Heart right ventricle (tissue), 16 donors: ENCODE measurements at regions not wholly inside any gene's neighbourhood (a gene's known extent, or its start where the extent isn't known, plus 50 kb on each side); places are given as distances from the start of the nearest gene placed in this dataset.

ENCODE experiments used
- ATAC-seq, 8 donors: fragments of 200-7000 bp; cut with Tn5 transposase; one replicate each; pipeline ENCODE4 v1.9.1; 2020; ENCODE audit warnings: mild to moderate bottlenecking in 8 of 8, moderate library complexity in 8 of 8, moderate number of reproducible peaks in 1 of 8
- DNase-seq, 2 donors: peaks; one replicate each; pipeline ENCODE4 v3.0.0-alpha.2; 2020
- H3K27ac ChIP-seq, 10 donors: fragments of 200-600 bp; sonication (generic) in 2 of 10; one replicate each; pipeline versions ENCODE4 v1.5.0 to v1.8.0; 2020 to 2022; ENCODE audit warnings: mild to moderate bottlenecking in 3 of 10
- H3K27me3 ChIP-seq, 7 donors: fragments of 200-600 bp; one replicate each; pipeline ENCODE4 v1.8.0; 2021 to 2022; ENCODE audit warnings: mild to moderate bottlenecking in 2 of 7
- H3K36me3 ChIP-seq, 9 donors: fragments of 200-600 bp; sonication (generic) in 1 of 9; one replicate each; pipeline versions ENCODE4 v1.5.0 to v1.8.0; 2020 to 2022; ENCODE audit warnings: mild to moderate bottlenecking in 2 of 9
- H3K4me1 ChIP-seq, 9 donors: fragments of 200-600 bp; sonication (generic) in 1 of 9; one replicate each; pipeline versions ENCODE4 v1.5.0 to v1.8.0; 2020 to 2022; ENCODE audit warnings: mild to moderate bottlenecking in 4 of 9
- H3K4me3 ChIP-seq, 10 donors: fragments of 200-600 bp; sonication (generic) in 2 of 10; one replicate each; pipeline versions ENCODE4 v1.5.0 to v1.8.0; 2020 to 2022; ENCODE audit warnings: mild to moderate bottlenecking in 7 of 10, moderate library complexity in 2 of 10
- H3K9me3 ChIP-seq, 11 donors: fragments of 200-600 bp in 10 of 11; sonication (generic) in 2 of 11; one replicate each; pipeline versions ENCODE4 v1.5.0 to v1.8.0; 2013 to 2022; ENCODE audit warnings: mild to moderate bottlenecking in 2 of 11, control low read depth in 1 of 11, moderate library complexity in 1 of 11
- WGBS, 2 donors: extraction: QIAGEN DNeasy Blood & Tissue Kit; methylation state at CpG; one replicate each; pipeline ENCODE4 v1.1.7; 2013; ENCODE audit warnings: inconsistent platforms in 1 of 2; 5-methylcytosine and 5-hydroxymethylcytosine counted together
- intact Hi-C, 10 donors: fragments of 100-400 bp; cut with DNase I; formaldehyde crosslinking; loops; one replicate each; pipeline versions ENCODE4 v1.11.1 to v1.14.2; 2022
- TF ChIP-seq, protein P1 (sequence below), 9 donors: fragments of 200-600 bp; sonication (generic) in 2 of 9; IDR thresholded peaks; one replicate each; pipeline versions ENCODE4 v1.5.0 to v1.8.0; 2021 to 2022; ENCODE audit warnings: antibody characterized with exemption in 9 of 9, mild to moderate bottlenecking in 5 of 9, moderate library complexity in 1 of 9
- donor health status: Arrhythmogenic right ventricular cardiomyopathy.
- donor health status: ischemic (EF 13 %, LVEDD 7.1; RV severe dilation, severe dysfunction).
- donor health status: healthy with polysubstance abuse.
- donor health status: DM: no; HTN: yes; CAD: no.
- donor health status: DM: no; HTN: no; CAD: no.
- donor health status: ischemic (EF 25% LVEDD 6.9; RV normal size, moderate dysfunction).
- donor health status: ischemic (EF 25% LVEDD 5.7; RV mildly dilated, moderate dysfunction).
- donor health status: healthy.
- donor health status: DM: yes; HTN: yes; CAD: no.
- donor health status: Ischemic cardiomyopathy.
- donor health status: ischemic (EF 35%, LVEDD 5.7; RV mildly dilated, moderate dysfunction).
- donor health status: nonischemic (EF 11% LVEDD 7.7; RV severe dilation, severe dysfunction).
- donor health status: DM: yes; HTN: yes; CAD: no.
- donor health status: PGD.
- donor health status: ischemic (EF 29% LVEDD 5.4; RV normal size, mild dysfunction).
- donor health status: nonischemic (EF 23%, LVEDD 6.1; RV moderate dilation, normal function).

DNA sequence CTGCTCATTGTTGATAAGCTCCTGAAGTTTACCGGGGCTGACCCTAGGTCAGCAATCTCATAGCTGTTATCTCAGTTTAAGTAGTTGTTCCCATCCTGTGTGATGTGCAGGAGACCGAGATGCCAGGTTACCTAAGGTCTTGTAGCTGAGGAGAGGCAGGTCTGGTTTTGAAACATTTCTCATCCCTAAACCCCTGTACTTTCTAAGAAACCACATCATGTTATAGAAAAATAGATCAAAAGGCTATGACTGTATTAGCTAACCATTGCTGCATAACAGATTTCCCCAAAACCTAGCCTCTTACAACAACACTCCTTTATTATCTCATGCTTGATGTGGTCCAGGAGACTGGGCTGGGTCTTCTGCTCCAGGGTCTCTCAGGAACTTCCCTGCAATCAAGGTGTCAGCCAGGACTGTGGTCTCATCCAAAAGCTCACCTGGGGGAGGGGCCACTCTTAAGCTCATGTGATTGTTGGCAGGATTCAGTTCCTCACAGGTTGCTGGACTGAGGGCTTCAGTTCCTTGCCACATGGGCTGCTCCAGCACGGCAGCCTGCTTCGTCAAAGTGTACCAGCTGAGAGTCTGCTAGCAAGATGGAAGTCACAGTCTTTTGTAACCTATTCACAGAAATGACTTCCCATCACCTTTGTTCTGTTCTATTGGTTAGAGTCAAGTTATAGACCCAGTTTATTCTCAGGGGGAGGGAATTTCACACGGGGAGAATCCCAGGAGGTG, 60.9 kb upstream of the CLCN4 start:
- Histone ChIP-seq H3K4me3 (no peak overlapping the region), H3K9me3 (no peaks in the 10 kb centered on the region), H3K27me3 (no peaks in the 10 kb centered on the region), H3K27ac (no peak overlapping the region), H3K4me1 (peaks cover 0 to 30% (median 20%) of the 10 kb centered on the region in 9 donors), H3K36me3 (peaks cover 0 to 63% (median 16%) of the 10 kb centered on the region in 9 donors)
- DNase-seq (no peak), ATAC-seq (no peak)
- WGBS, 2 donors, result 77% methylated on average over 5 of the region's 5 CpGs
- intact Hi-C loops, result no loop called here
- TF ChIP-seq, protein P1, sequence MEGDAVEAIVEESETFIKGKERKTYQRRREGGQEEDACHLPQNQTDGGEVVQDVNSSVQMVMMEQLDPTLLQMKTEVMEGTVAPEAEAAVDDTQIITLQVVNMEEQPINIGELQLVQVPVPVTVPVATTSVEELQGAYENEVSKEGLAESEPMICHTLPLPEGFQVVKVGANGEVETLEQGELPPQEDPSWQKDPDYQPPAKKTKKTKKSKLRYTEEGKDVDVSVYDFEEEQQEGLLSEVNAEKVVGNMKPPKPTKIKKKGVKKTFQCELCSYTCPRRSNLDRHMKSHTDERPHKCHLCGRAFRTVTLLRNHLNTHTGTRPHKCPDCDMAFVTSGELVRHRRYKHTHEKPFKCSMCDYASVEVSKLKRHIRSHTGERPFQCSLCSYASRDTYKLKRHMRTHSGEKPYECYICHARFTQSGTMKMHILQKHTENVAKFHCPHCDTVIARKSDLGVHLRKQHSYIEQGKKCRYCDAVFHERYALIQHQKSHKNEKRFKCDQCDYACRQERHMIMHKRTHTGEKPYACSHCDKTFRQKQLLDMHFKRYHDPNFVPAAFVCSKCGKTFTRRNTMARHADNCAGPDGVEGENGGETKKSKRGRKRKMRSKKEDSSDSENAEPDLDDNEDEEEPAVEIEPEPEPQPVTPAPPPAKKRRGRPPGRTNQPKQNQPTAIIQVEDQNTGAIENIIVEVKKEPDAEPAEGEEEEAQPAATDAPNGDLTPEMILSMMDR (IDR thresholded peaks at IDR 0.05), result no peak

- Histone ChIP-seq H3K36me3 (peaks cover 0 to 48% (median 5%) of the 10 kb centered on the region in 9 donors), H3K27ac (peak overlapping the region in 7 of 10 donors; percentile 39 to 79 (median 58)), H3K27me3 (no peaks in the 10 kb centered on the region), H3K4me3 (peak overlapping the region in 6 of 10 donors; percentile 7 to 43 (median 33)), H3K9me3 (no peaks in the 10 kb centered on the region), H3K4me1 (peaks cover 0 to 30% (median 20%) of the 10 kb centered on the region in 9 donors)
- TF ChIP-seq, protein P1 (IDR thresholded peaks at IDR 0.05), result no peak
- ATAC-seq (peak in 5 of 8 donors; percentile 42 to 74 (median 59)), DNase-seq (no peak)
- intact Hi-C loops, result no loop called here
- WGBS, 2 donors, result 45 to 56% methylated on average over 10 of the region's 10 CpGs
Observed at GRCh38 chrX:10098270-10098713, 58.5 kb upstream of the CLCN4 start.

- 17 to 18% methylated on average over 5 of the region's 5 CpGs for WGBS, 2 donors
- Histone ChIP-seq H3K27ac (peak overlapping the region in 9 of 10 donors; percentile 13 to 79 (median 48)), H3K4me1 (peaks cover 0 to 30% (median 19%) of the 10 kb centered on the region in 9 donors), H3K36me3 (peaks cover 0 to 45% (median 5%) of the 10 kb centered on the region in 9 donors), H3K9me3 (no peaks in the 10 kb centered on the region), H3K4me3 (peak overlapping the region in 1 of 10 donors; percentile 34), H3K27me3 (no peaks in the 10 kb centered on the region)
- intact Hi-C loops, result no loop called here
- ATAC-seq (peak in 6 of 8 donors; percentile 20 to 77 (median 71)), DNase-seq (no peak)
- TF ChIP-seq, protein P1 (IDR thresholded peaks at IDR 0.05), result no peak
Observed at GRCh38 chrX:10099411-10099810, 57.4 kb upstream of the CLCN4 start.

- DNase-seq (no peak), ATAC-seq (no peak)
- TF ChIP-seq, protein P1 (IDR thresholded peaks at IDR 0.05), result no peak
- H3K9me3 ChIP-seq, result no peaks in the 10 kb centered on the region
- no peak overlapping the region for H3K27ac ChIP-seq
- H3K4me1 ChIP-seq, result peaks cover 0 to 37% (median 20%) of the 10 kb centered on the region in 9 donors
- peaks cover 0 to 32% (median 5%) of the 10 kb centered on the region in 9 donors for H3K36me3 ChIP-seq
- intact Hi-C loops, result no loop called here
- H3K4me3 ChIP-seq, result no peak overlapping the region
- 96 to 97% methylated on average over 5 of the region's 5 CpGs for WGBS, 2 donors
- H3K27me3 ChIP-seq, result no peaks in the 10 kb centered on the region
Observed at GRCh38 chrX:10101269-10101668, 55.5 kb upstream of the CLCN4 start.
